ENCODE measurements at regions not wholly inside any gene's neighbourhood (a gene's known extent, or its start where the extent isn't known, plus 50 kb on each side); places are given as distances from the start of the nearest gene placed in this dataset.

GRCh38 chr10:109178591-109178990 lies 744.7 kb downstream of the XPNPEP1 start:
- no peak for DNase-seq

GRCh38 chr10:109174526-109174925 lies 748.8 kb downstream of the XPNPEP1 start:
- no peak for DNase-seq

- DNase-seq: no peak
Measured at GRCh38 chr10:109173937-109174336, 749.4 kb downstream of the XPNPEP1 start.

- no peak for DNase-seq
Measured at GRCh38 chr10:109173121-109173520, 750.2 kb downstream of the XPNPEP1 start.

- no peak for DNase-seq
Measured at GRCh38 chr10:109166935-109167334, 756.4 kb downstream of the XPNPEP1 start.

GRCh38 chr10:109159351-109159750 lies 764.0 kb downstream of the XPNPEP1 start:
- DNase-seq: no peak

- no peak for DNase-seq
Measured at GRCh38 chr10:109156396-109156795, 766.9 kb downstream of the XPNPEP1 start.

GRCh38 chr10:109149666-109150350 lies 773.5 kb downstream of the XPNPEP1 start:
- no peak for DNase-seq

GRCh38 chr10:109127363-109127762 lies 795.9 kb downstream of the XPNPEP1 start:
- DNase-seq: no peak

GRCh38 chr10:109126541-109126940 lies 796.8 kb downstream of the XPNPEP1 start:
- DNase-seq: no peak

- DNase-seq: no peak
Measured at GRCh38 chr10:109126016-109126415, 797.3 kb downstream of the XPNPEP1 start.

- DNase-seq: no peak
Measured at GRCh38 chr10:109115179-109115578, 808.1 kb downstream of the XPNPEP1 start.

- DNase-seq: no peak
Measured at GRCh38 chr10:109114579-109114978, 808.7 kb downstream of the XPNPEP1 start.

- no peak for DNase-seq
Measured at GRCh38 chr10:109106604-109107003, 816.7 kb downstream of the XPNPEP1 start.

- DNase-seq: no peak
Measured at GRCh38 chr10:109105725-109106124, 817.6 kb downstream of the XPNPEP1 start.

GRCh38 chr10:109104806-109105205 lies 818.5 kb downstream of the XPNPEP1 start:
- no peak for DNase-seq

- no peak for DNase-seq
Measured at GRCh38 chr10:109103278-109103677, 820.0 kb downstream of the XPNPEP1 start.

GRCh38 chr10:109089779-109090178 lies 833.5 kb downstream of the XPNPEP1 start:
- no peak for DNase-seq

GRCh38 chr10:109071539-109071938 lies 851.8 kb downstream of the XPNPEP1 start:
- DNase-seq: no peak

- no peak for DNase-seq
Measured at GRCh38 chr10:109070492-109070891, 852.8 kb downstream of the XPNPEP1 start.

GRCh38 chr10:109067031-109067430 lies 856.3 kb downstream of the XPNPEP1 start:
- DNase-seq: no peak

GRCh38 chr10:109065821-109066220 lies 857.5 kb downstream of the XPNPEP1 start:
- DNase-seq: no peak

- DNase-seq: no peak
Measured at GRCh38 chr10:109062371-109062770, 860.9 kb downstream of the XPNPEP1 start.

GRCh38 chr10:109055243-109055642 lies 868.1 kb downstream of the XPNPEP1 start:
- no peak for DNase-seq

GRCh38 chr10:109047856-109048255 lies 875.5 kb downstream of the XPNPEP1 start:
- DNase-seq: no peak

Measured in stimulated activated CD8-positive, alpha-beta memory T cell treated with anti-CD3 and anti-CD28 coated beads, Interleukin-4, amount 100 ng/mL, for 48 hours (primary cell).